ENCODE measurements at regions not wholly inside any gene's neighbourhood (a gene's known extent, or its start where the extent isn't known, plus 50 kb on each side); places are given as distances from the start of the nearest gene placed in this dataset.

DNA sequence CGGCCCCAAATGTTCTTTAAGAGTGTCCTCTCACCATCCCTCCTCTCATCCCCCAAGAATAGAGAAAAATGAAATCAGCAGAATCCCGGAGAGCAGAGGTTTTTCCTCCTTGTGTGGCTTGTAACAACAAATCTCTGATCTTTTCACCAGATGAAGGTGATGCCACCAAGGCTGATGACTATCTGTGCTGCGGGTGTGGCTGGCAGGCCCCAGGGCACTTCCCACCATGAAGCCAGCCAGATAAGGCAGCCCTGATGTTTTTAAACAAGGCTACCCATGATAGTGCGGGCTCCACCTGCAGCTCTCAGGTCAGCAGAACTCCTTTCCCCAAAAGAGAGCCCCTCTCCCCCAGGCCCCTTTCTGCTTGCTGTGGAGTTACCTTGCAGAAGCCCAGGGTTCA, 58.0 kb upstream of the PARP11 start:
- TF ChIP-seq, protein P1, sequence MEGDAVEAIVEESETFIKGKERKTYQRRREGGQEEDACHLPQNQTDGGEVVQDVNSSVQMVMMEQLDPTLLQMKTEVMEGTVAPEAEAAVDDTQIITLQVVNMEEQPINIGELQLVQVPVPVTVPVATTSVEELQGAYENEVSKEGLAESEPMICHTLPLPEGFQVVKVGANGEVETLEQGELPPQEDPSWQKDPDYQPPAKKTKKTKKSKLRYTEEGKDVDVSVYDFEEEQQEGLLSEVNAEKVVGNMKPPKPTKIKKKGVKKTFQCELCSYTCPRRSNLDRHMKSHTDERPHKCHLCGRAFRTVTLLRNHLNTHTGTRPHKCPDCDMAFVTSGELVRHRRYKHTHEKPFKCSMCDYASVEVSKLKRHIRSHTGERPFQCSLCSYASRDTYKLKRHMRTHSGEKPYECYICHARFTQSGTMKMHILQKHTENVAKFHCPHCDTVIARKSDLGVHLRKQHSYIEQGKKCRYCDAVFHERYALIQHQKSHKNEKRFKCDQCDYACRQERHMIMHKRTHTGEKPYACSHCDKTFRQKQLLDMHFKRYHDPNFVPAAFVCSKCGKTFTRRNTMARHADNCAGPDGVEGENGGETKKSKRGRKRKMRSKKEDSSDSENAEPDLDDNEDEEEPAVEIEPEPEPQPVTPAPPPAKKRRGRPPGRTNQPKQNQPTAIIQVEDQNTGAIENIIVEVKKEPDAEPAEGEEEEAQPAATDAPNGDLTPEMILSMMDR (conservative IDR thresholded peaks at IDR 0.05), result no peak
- no peak for TF ChIP-seq ZFX (IDR thresholded peaks at IDR 0.05)

Data from C4-2B (cell line).